Bone marrow (tissue), 2 donors: ENCODE measurements at regions not wholly inside any gene's neighbourhood (a gene's known extent, or its start where the extent isn't known, plus 50 kb on each side); places are given as distances from the start of the nearest gene placed in this dataset.

Experiments used
- DNase-seq, 2 donors: peaks; one replicate each; lab custom pipeline; 2025; lab: John Stamatoyannopoulos, UW

GRCh38 chr1:213647864-213648650 is 339.7 kb upstream of the PROX1 start:
- no peak for DNase-seq

GRCh38 chr1:213649373-213649772 is 338.4 kb upstream of the PROX1 start:
- DNase-seq: no peak

GRCh38 chr1:213650603-213651002 is 337.2 kb upstream of the PROX1 start:
- DNase-seq: no peak

- DNase-seq: no peak
Measured at GRCh38 chr1:213651077-213651476, 336.7 kb upstream of the PROX1 start.

- no peak for DNase-seq
Measured at GRCh38 chr1:213652109-213652508, 335.7 kb upstream of the PROX1 start.

GRCh38 chr1:213656039-213656438 is 331.7 kb upstream of the PROX1 start:
- DNase-seq: no peak

- DNase-seq: no peak
Measured at GRCh38 chr1:213656503-213656902, 331.3 kb upstream of the PROX1 start.

GRCh38 chr1:213657013-213657412 is 330.8 kb upstream of the PROX1 start:
- no peak for DNase-seq

- DNase-seq: no peak
Measured at GRCh38 chr1:213657879-213658278, 329.9 kb upstream of the PROX1 start.

- no peak for DNase-seq
Measured at GRCh38 chr1:213658457-213658856, 329.3 kb upstream of the PROX1 start.

- DNase-seq: no peak
Measured at GRCh38 chr1:213659580-213660547, 327.9 kb upstream of the PROX1 start.

GRCh38 chr1:213661302-213661701 is 326.5 kb upstream of the PROX1 start:
- no peak for DNase-seq

GRCh38 chr1:213666113-213666512 is 321.7 kb upstream of the PROX1 start:
- no peak for DNase-seq

GRCh38 chr1:213666922-213667321 is 320.9 kb upstream of the PROX1 start:
- no peak for DNase-seq

- no peak for DNase-seq
Measured at GRCh38 chr1:213669512-213669911, 318.3 kb upstream of the PROX1 start.

GRCh38 chr1:213669964-213670691 is 317.6 kb upstream of the PROX1 start:
- DNase-seq: no peak

- DNase-seq: no peak
Measured at GRCh38 chr1:213670692-213671023, 317.1 kb upstream of the PROX1 start.

- no peak for DNase-seq
Measured at GRCh38 chr1:213675043-213675442, 312.7 kb upstream of the PROX1 start.

GRCh38 chr1:213676736-213677135 is 311.0 kb upstream of the PROX1 start:
- DNase-seq: no peak

- no peak for DNase-seq
Measured at GRCh38 chr1:213678348-213678747, 309.4 kb upstream of the PROX1 start.

GRCh38 chr1:213678753-213679152 is 309.0 kb upstream of the PROX1 start:
- DNase-seq: no peak

- no peak for DNase-seq
Measured at GRCh38 chr1:213679153-213679552, 308.6 kb upstream of the PROX1 start.
